ENCODE measurements at regions not wholly inside any gene's neighbourhood (a gene's known extent, or its start where the extent isn't known, plus 50 kb on each side); places are given as distances from the start of the nearest gene placed in this dataset.
"Not testable (repeated sequence)": the region's sequence is repeated elsewhere in the genome, so short reads cannot be mapped to it uniquely, and the experiment has no call there.

- Histone ChIP-seq H3K27ac (ENCODE audit: low read depth in 1 of 2, low read length in 1 of 2) (no peak overlapping the region), H3K4me1 (ENCODE audit: control insufficient read depth in 2 of 2, insufficient read depth in 2 of 2, low read length in 2 of 2) (peaks cover 0 to 28% of the 10 kb centered on the region in 2 donors), H3K9me3 (ENCODE audit: control insufficient read depth in 2 of 2, insufficient read depth in 1 of 2, low read length in 1 of 2) (no peaks in the 10 kb centered on the region), H3K4me3 (ENCODE audit: low read length in 2 of 2) (no peak overlapping the region), H3K27me3 (ENCODE audit: control insufficient read depth in 2 of 2, insufficient read depth in 1 of 2, low read length in 1 of 2) (no peaks in the 10 kb centered on the region), H3K36me3 (ENCODE audit: control insufficient read depth in 2 of 2, insufficient read depth in 2 of 2, low read length in 1 of 2) (no peaks in the 10 kb centered on the region)
- 88% methylated on average over 8 of the region's 8 CpGs for WGBS
- no peak for DNase-seq (ENCODE audit: low read depth in 6 of 9, low spot score in 9 of 9)
Observed at GRCh38 chrX:65598559-65599147, 64.1 kb upstream of the LAS1L start.

GRCh38 chrX:65596270-65597034 is 61.9 kb upstream of the LAS1L start:
- H3K9me3 ChIP-seq (ENCODE audit: control insufficient read depth in 2 of 2, insufficient read depth in 1 of 2, low read length in 1 of 2), result no peaks in the 10 kb centered on the region
- H3K27ac ChIP-seq (ENCODE audit: low read depth in 1 of 2, low read length in 1 of 2), result peak overlapping the region; percentile 64 to 81
- WGBS, result 40% methylated on average over 2 of the region's 2 CpGs
- H3K4me3 ChIP-seq (ENCODE audit: low read length in 2 of 2), result no peak overlapping the region
- no peaks in the 10 kb centered on the region for H3K36me3 ChIP-seq (ENCODE audit: control insufficient read depth in 2 of 2, insufficient read depth in 2 of 2, low read length in 1 of 2)
- H3K27me3 ChIP-seq (ENCODE audit: control insufficient read depth in 2 of 2, insufficient read depth in 1 of 2, low read length in 1 of 2), result no peaks in the 10 kb centered on the region
- H3K4me1 ChIP-seq (ENCODE audit: control insufficient read depth in 2 of 2, insufficient read depth in 2 of 2, low read length in 2 of 2), result peaks cover 0 to 18% of the 10 kb centered on the region in 2 donors
- DNase-seq (ENCODE audit: low read depth in 6 of 9, low spot score in 9 of 9), result peak in 3 of 9 donors; percentile 21 to 53 (median 22)

GRCh38 chrX:65595460-65595876 is 60.9 kb upstream of the LAS1L start:
- no peaks in the 10 kb centered on the region for H3K36me3 ChIP-seq (ENCODE audit: control insufficient read depth in 2 of 2, insufficient read depth in 2 of 2, low read length in 1 of 2)
- H3K9me3 ChIP-seq (ENCODE audit: control insufficient read depth in 2 of 2, insufficient read depth in 1 of 2, low read length in 1 of 2), result no peaks in the 10 kb centered on the region
- no peak overlapping the region for H3K4me3 ChIP-seq (ENCODE audit: low read length in 2 of 2)
- no peaks in the 10 kb centered on the region for H3K27me3 ChIP-seq (ENCODE audit: control insufficient read depth in 2 of 2, insufficient read depth in 1 of 2, low read length in 1 of 2)
- DNase-seq (ENCODE audit: low read depth in 6 of 9, low spot score in 9 of 9), result peak; percentile 72 to 96 (median 86)
- peaks cover 0 to 12% of the 10 kb centered on the region in 2 donors for H3K4me1 ChIP-seq (ENCODE audit: control insufficient read depth in 2 of 2, insufficient read depth in 2 of 2, low read length in 2 of 2)
- peak overlapping the region; percentile 81 for H3K27ac ChIP-seq (ENCODE audit: low read depth in 1 of 2, low read length in 1 of 2)
- 14% methylated on average over 3 of the region's 3 CpGs for WGBS

GRCh38 chrX:65591206-65591605 is 56.6 kb upstream of the LAS1L start:
- Histone ChIP-seq H3K4me1 (ENCODE audit: control insufficient read depth in 2 of 2, insufficient read depth in 2 of 2, low read length in 2 of 2) (peaks cover 0 to 7% of the 10 kb centered on the region in 2 donors), H3K9me3 (ENCODE audit: control insufficient read depth in 2 of 2, insufficient read depth in 1 of 2, low read length in 1 of 2) (no peaks in the 10 kb centered on the region), H3K27ac (ENCODE audit: low read depth in 1 of 2, low read length in 1 of 2) (no peak overlapping the region), H3K4me3 (ENCODE audit: low read length in 2 of 2) (no peak overlapping the region), H3K36me3 (ENCODE audit: control insufficient read depth in 2 of 2, insufficient read depth in 2 of 2, low read length in 1 of 2) (no peaks in the 10 kb centered on the region), H3K27me3 (ENCODE audit: control insufficient read depth in 2 of 2, insufficient read depth in 1 of 2, low read length in 1 of 2) (no peaks in the 10 kb centered on the region)
- WGBS, result 88% methylated on average over 2 of the region's 2 CpGs
- no peak for DNase-seq (ENCODE audit: low read depth in 6 of 9, low spot score in 9 of 9)

- no peaks in the 10 kb centered on the region for H3K9me3 ChIP-seq (ENCODE audit: control insufficient read depth in 2 of 2, insufficient read depth in 1 of 2, low read length in 1 of 2)
- no peaks in the 10 kb centered on the region for H3K36me3 ChIP-seq (ENCODE audit: control insufficient read depth in 2 of 2, insufficient read depth in 2 of 2, low read length in 1 of 2)
- H3K27me3 ChIP-seq (ENCODE audit: control insufficient read depth in 2 of 2, insufficient read depth in 1 of 2, low read length in 1 of 2), result no peaks in the 10 kb centered on the region
- H3K4me1 ChIP-seq (ENCODE audit: control insufficient read depth in 2 of 2, insufficient read depth in 2 of 2, low read length in 2 of 2), result no peaks in the 10 kb centered on the region
- DNase-seq (ENCODE audit: low read depth in 6 of 9, low spot score in 9 of 9), result no peak
- no peak overlapping the region for H3K27ac ChIP-seq (ENCODE audit: low read depth in 1 of 2, low read length in 1 of 2)
- H3K4me3 ChIP-seq (ENCODE audit: low read length in 2 of 2), result no peak overlapping the region
- 61% methylated on average over 4 of the region's 4 CpGs for WGBS
Observed at GRCh38 chrX:65589304-65589703, 54.7 kb upstream of the LAS1L start.

GRCh38 chrX:65588795-65589194 is 54.2 kb upstream of the LAS1L start:
- Histone ChIP-seq H3K4me3 (ENCODE audit: low read length in 2 of 2) (no peak overlapping the region), H3K36me3 (ENCODE audit: control insufficient read depth in 2 of 2, insufficient read depth in 2 of 2, low read length in 1 of 2) (no peaks in the 10 kb centered on the region), H3K27ac (ENCODE audit: low read depth in 1 of 2, low read length in 1 of 2) (no peak overlapping the region), H3K4me1 (ENCODE audit: control insufficient read depth in 2 of 2, insufficient read depth in 2 of 2, low read length in 2 of 2) (no peaks in the 10 kb centered on the region), H3K9me3 (ENCODE audit: control insufficient read depth in 2 of 2, insufficient read depth in 1 of 2, low read length in 1 of 2) (no peaks in the 10 kb centered on the region), H3K27me3 (ENCODE audit: control insufficient read depth in 2 of 2, insufficient read depth in 1 of 2, low read length in 1 of 2) (no peaks in the 10 kb centered on the region)
- no peak for DNase-seq (ENCODE audit: low read depth in 6 of 9, low spot score in 9 of 9)
- 68% methylated on average over 1 of the region's 1 CpG for WGBS

GRCh38 chrX:65587616-65588526 is 53.3 kb upstream of the LAS1L start:
- no peaks in the 10 kb centered on the region for H3K36me3 ChIP-seq (ENCODE audit: control insufficient read depth in 2 of 2, insufficient read depth in 2 of 2, low read length in 1 of 2)
- DNase-seq (ENCODE audit: low read depth in 6 of 9, low spot score in 9 of 9), result no peak
- 39% methylated on average over 10 of the region's 10 CpGs for WGBS
- no peaks in the 10 kb centered on the region for H3K4me1 ChIP-seq (ENCODE audit: control insufficient read depth in 2 of 2, insufficient read depth in 2 of 2, low read length in 2 of 2)
- H3K27me3 ChIP-seq (ENCODE audit: control insufficient read depth in 2 of 2, insufficient read depth in 1 of 2, low read length in 1 of 2), result no peaks in the 10 kb centered on the region
- no peak overlapping the region for H3K27ac ChIP-seq (ENCODE audit: low read depth in 1 of 2, low read length in 1 of 2)
- H3K4me3 ChIP-seq (ENCODE audit: low read length in 2 of 2), result no peak overlapping the region
- no peaks in the 10 kb centered on the region for H3K9me3 ChIP-seq (ENCODE audit: control insufficient read depth in 2 of 2, insufficient read depth in 1 of 2, low read length in 1 of 2)

GRCh38 chrX:65586491-65586890 is 51.9 kb upstream of the LAS1L start:
- Histone ChIP-seq H3K4me1 (ENCODE audit: control insufficient read depth in 2 of 2, insufficient read depth in 2 of 2, low read length in 2 of 2) (peaks cover 0 to 3% of the 10 kb centered on the region in 2 donors), H3K9me3 (ENCODE audit: control insufficient read depth in 2 of 2, insufficient read depth in 1 of 2, low read length in 1 of 2) (no peaks in the 10 kb centered on the region), H3K27me3 (ENCODE audit: control insufficient read depth in 2 of 2, insufficient read depth in 1 of 2, low read length in 1 of 2) (no peaks in the 10 kb centered on the region), H3K27ac (ENCODE audit: low read depth in 1 of 2, low read length in 1 of 2) (no peak overlapping the region), H3K4me3 (ENCODE audit: low read length in 2 of 2) (no peak overlapping the region), H3K36me3 (ENCODE audit: control insufficient read depth in 2 of 2, insufficient read depth in 2 of 2, low read length in 1 of 2) (no peaks in the 10 kb centered on the region)
- WGBS, result 97% methylated on average over 6 of the region's 6 CpGs
- no peak for DNase-seq (ENCODE audit: low read depth in 6 of 9, low spot score in 9 of 9)

GRCh38 chrX:65585226-65585625 is 50.6 kb upstream of the LAS1L start:
- H3K4me3 ChIP-seq (ENCODE audit: low read length in 2 of 2), result not testable (repeated sequence)

More at GRCh38 chrX:65585226-65585625, 50.6 kb upstream of the LAS1L start:
- DNase-seq (ENCODE audit: low read depth in 6 of 9, low spot score in 9 of 9); H3K27me3 ChIP-seq (ENCODE audit: control insufficient read depth in 2 of 2, insufficient read depth in 1 of 2, low read length in 1 of 2); H3K36me3 ChIP-seq (ENCODE audit: control insufficient read depth in 2 of 2, insufficient read depth in 2 of 2, low read length in 1 of 2); H3K9me3 ChIP-seq (ENCODE audit: control insufficient read depth in 2 of 2, insufficient read depth in 1 of 2, low read length in 1 of 2); H3K4me1 ChIP-seq (ENCODE audit: control insufficient read depth in 2 of 2, insufficient read depth in 2 of 2, low read length in 2 of 2); H3K27ac ChIP-seq (ENCODE audit: low read depth in 1 of 2, low read length in 1 of 2): not testable (repeated sequence)
- WGBS, result 90% methylated on average over 13 of the region's 13 CpGs

All from thymus (tissue), 11 donors.